GM19023 (cell line): ENCODE measurements at regions not wholly inside any gene's neighbourhood (a gene's known extent, or its start where the extent isn't known, plus 50 kb on each side); places are given as distances from the start of the nearest gene placed in this dataset.

Experiments
- ATAC-seq: cut with Tn5 transposase; IDR thresholded peaks from one replicate; pipeline ENCODE4 v1.9.1; 2021; ENCODE audit warnings: mild to moderate bottlenecking, moderate library complexity; ENCODE audit not compliant: unreplicated experiment

DNA sequence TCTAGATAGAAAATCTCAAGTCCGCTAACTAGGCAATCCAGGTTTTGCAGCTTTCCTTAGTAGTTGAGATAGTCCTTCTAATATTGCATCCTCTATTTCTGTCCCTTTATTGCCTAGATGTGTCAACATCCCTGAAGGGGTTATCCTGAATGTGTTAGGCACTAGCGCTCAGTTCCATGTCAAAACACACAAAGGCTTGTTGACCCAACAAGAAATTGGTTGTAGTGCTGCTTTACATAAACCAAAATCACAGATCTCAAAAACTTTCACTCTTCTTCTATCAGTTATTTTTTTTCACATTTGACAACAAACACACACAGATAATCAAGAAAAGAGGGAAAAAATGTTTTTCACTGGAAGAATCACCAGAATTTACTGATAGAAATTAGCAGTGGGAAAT, 51.4 kb upstream of the SOX2 start:
- no peak for ATAC-seq

DNA sequence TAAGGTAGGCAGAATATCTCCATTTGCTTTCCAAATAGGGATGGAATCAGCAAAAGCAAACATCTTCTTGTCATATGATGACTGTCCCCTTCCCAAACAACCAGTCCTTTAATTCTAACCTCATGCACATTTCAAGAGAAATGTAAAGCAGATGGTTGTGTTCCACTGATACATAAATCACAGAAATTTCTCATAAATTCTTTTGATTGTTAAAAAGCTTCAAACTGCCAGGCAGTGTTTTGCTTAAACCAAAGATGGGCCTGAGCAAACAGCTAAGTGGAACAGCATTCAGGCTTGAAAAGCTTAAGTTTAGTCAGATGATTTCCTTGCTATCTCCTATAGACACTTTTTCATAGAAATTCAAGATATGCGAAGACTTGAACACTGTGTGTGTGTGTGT, 74.3 kb upstream of the SOX2 start:
- no peak for ATAC-seq

DNA sequence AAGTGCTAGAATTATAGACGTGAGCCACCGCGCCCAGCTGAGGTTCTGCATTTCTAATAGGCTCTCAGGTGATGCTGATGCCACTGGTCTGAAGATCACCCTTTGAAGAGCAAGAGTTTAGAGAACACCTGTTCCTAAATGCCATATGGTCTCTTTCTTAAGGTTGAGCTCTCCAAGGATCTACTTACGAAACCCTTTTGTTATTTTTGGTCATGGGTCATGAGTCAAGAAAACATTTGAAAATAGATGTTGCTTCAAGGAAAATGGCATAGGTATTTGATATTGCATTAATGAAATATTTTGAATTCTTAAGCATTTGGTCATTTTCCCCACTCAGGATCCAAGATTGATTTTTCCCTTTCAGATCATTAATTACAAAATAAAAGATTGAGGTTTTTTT, 74.7 kb upstream of the SOX2 start:
- ATAC-seq = no peak

DNA sequence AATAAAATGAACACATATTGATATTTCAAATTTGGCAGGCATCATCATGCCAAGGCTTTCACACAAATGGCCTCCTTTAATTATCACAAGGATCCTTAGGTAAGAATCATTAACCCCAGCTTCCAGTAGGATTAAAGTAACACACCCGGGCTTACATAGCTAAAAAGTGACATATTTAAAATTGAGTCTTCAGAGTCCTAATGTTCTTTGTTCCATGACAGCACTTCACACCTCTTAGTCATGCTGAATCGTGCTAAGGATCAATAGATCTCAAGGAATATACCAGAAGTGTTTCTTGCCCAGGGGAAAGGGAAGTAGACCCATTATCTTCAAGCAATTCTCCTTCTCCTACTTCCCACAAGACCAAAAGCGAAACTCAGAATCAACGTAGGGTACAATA, 76.6 kb upstream of the SOX2 start:
- no peak for ATAC-seq

DNA sequence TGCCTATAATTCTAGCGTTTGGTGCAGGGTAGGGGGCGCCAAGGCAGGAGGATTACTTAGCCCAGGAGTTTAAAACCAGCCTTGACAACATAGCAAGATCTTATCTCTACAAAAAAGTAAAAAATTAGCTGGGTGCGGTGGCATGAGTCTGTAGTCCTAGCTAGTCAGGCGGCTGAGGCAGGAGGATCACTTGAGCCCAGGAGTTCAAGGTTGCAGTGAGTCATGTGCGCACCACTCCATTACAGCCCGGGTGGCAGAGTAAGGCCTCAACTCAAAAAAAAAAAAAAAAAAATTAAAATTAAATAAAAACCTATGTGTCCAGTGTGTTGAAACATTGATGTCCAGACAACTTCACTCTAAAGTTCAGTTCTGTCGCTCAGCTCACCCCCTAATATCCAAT, 78.2 kb upstream of the SOX2 start:
- no peak for ATAC-seq

DNA sequence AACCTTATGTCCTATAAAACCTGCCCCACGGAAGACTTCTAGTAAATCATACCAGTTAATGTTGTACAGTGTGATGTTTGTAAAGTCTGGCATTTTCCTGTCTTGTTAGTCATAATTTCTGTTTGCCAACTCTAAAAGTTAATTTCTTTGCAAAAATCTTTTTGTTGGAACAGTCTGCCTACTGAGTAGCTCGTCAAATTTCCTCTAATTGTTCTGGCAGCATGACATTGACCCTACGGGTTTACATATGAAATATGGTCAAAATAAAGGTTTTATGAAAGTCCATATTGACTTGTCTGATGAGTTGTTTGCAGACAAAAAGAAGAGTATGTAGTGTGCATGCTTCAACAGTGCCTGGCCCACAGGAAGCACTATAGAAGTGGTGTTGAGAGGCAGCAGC, 79.8 kb upstream of the SOX2 start:
- no peak for ATAC-seq

DNA sequence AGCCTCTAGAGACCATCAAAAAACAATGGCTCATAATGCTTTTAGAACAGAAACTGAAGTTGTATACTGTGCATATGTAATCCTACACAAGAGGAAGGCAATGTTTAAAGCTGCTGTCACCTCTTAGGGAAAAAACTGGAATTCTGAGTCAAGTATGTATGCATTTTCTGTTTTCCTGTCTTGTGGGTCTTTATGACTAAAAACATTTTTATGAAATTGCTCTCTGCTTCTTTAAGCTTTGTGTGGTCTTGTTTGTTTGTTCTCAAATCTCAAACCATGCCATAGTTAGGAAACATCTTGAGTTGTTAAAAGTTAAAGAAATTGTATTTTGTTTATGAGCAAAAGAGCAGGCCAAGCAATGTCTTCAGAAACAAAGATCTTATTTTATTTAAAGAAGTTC, 80.9 kb upstream of the SOX2 start:
- ATAC-seq = no peak

DNA sequence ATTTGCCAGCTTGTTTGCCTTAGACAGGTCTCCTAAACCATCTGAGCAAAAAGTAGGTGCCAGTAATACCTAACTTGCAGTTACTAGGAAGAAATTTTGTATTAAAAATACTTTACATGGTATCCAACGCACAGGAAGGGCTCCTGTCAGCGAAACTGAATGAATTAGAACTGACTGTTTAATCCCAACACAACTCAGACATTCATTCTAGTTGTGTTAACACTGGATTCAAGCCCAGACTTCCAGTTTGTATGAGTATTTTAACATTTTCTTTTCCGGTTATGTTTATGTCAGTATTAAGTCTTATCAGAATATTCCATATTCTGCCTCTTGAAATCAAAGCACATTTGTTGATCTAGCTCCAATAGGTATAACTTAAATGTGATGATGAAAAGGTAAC, 82.0 kb upstream of the SOX2 start:
- no peak for ATAC-seq

DNA sequence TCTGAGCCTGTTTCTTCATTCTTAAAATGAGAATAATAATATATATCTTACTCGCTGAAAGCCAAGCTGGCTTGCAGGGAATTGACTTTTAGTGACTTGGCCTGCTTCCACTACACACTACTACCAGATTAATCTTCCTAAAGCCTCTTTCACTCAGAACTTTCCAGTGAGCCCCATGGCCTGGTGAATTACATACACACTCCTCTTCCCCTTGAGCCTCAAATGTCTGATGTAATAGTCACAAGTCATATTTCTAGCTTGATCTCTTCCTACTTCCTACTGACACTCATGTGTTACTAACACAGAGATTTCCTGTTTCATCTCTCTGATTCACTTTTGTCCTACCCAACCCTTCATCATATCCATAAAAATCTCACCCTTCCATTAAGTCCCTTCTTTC, 82.7 kb upstream of the SOX2 start:
- no peak for ATAC-seq

DNA sequence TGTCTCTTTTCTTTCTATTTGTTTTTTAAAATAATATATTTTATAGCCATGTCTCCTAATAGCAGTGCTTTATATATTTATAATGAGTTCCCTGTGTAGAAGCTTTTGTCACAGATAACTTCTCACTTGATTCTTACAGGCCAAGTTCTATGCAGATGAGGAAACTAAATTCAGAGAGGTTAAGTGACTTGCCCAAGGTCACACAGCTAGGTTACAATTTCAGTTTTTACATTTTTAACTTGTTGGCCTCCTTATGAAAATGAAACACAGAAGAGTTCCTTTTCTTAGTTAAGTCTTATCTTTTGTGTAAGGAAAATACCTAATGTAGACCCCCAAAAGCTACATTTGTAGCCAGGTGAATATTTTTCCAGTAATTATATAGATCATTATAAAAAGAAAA, 83.3 kb upstream of the SOX2 start:
- ATAC-seq = no peak

DNA sequence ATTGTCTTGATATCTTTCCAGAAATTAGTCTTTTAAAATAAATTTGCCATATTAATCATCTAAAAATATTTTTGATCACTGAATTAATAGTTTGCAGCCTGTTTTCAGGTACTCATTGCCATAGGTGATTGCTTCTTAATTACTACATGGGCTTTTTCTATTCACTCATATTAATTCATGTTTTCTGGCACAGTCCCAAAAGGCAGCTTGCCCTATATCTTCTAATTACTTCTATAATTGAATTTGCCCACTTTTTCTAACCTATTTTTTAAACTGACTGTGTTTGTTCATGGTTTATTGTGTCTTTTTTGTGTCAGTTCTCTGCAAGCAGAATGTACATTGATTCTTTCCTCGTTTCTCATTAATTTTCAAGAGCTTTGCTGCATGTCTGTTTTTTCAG, 85.7 kb upstream of the SOX2 start:
- ATAC-seq = no peak

DNA sequence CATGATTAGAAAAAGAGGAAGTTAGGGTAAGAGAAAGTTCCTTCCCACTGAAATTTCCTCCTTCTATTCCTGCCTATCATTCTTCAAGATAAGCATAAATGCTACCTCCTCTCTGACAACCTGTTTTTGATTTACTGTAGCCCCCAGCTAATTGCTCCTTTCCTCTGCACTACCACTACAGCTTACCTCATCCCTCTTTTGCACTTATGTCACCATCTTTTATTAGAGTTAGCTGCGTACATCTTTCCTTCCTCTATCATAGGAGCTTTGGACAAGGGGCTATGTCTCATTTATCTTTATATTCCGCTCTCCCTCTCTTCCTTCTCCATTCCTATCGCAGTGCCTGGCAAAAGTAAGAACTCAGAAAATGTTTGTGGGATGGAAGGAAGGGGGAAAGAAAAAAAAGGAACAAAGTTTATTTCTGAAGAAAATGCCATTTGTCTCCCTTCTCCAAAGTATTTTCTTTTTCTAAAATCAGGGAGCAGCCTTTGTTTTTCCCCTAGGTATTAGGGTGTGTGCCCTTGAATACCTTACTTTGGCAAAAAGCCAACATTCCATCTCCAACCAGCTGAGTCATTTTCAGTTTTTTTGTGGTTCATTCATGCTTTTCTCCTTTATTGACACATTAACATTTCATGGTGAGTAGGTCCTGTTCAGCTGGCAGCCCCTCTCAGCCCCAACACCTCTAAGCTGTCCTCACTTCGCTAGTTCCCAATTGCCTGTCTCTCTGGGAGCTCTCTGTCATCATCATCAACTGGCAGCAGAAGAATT, 87.6 kb upstream of the SOX2 start:
- ATAC-seq = no peak

DNA sequence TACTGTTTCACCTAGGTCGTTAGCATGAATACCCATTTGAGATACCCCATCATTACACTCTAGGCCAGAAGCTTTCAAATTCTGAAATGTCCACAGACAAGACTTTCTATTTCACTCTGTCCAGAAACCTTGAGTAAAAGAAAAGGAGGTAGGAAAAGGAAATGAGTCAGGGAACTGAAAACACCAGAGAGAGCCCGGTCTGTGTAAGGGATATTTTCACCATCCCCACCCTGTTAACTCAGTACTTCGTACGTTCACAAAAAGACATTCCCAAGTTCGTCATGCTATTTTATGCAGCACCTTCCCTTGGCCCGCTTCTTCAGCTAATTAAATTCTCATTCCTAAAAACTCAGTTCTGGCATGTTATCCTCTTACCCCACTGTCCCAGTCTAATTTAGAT, 89.4 kb upstream of the SOX2 start:
- no peak for ATAC-seq

DNA sequence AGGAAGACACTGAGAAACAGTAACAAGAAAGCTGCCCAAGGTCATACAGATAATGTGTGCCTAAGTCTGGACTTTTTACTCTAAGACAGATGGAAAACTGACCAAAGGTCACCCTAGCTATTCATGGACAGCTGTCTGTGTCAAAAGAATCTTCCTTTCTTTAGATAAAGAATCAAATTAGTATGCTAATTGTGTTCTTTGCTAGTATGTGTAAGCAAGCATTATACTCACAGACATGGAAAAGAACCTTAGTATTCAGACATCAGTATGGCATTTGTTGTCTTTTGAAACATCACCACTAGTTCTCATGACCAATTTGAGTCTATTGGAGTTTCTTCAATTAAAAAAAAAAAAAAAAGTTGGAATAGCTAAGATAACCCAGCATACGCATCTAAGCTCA, 91.8 kb upstream of the SOX2 start:
- no peak for ATAC-seq

DNA sequence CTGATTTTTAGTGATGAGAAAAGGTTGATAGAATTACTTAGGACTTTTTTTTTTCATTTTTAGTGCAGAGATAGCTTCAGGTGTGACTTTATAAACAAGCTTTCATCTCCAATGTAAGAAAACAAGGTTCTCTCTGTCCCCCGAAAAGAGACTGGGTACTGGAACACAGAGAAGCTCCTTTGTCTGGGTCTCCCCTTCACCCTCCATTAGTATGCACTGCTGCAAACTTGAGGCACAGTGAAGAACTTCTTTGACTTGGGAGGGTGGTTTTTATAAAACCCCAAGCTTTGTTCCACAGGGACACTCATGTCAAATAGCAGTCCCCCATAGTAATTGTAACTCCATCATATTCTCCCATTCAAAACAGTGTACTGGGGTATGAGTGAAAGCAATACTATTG, 93.5 kb upstream of the SOX2 start:
- ATAC-seq = no peak

DNA sequence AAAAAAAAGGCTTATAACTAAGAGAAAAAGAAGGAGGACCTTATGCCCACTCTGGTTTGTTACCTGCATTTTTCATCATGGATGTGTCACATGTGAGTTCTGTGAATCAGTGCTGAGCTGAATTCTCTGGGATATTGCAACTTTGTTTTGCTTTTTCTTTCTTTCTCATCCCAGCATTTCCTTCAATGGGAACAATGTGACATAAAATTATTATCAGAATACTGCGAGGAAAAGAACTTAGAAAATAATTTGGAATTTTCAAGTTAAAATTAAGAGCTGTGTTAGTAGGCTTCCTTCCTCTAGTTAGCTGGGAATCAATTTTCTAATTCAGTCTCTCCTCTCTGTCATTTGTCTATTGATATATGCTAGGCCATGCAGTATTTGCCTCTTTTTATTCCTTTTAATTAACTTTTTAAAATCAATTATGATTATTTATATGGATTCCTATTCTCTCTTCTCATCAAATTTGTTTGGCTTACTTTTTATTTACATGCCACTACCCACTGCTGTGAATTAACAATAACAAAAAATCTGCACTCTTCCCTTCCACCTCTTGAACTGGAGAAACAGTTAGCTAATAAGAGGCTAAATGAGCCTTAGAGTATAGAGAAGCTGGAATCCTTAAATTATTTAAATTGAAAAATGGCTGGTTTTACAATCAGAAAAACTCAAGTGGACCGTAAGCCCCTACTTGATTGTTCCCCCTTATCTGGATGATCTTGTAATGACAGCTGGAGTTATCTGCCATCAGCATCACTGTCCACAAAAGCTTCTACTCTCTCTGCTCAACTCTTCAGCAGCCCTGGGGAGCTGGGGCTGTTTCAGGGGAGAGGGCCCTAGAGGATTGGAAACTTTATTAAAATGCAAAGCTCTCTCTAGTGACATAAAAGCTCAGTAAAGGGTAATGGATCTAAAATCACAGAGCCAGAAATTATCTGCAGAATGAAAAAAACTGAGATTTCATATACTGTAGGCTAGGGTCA, 95.3 kb upstream of the SOX2 start:
- no peak for ATAC-seq

DNA sequence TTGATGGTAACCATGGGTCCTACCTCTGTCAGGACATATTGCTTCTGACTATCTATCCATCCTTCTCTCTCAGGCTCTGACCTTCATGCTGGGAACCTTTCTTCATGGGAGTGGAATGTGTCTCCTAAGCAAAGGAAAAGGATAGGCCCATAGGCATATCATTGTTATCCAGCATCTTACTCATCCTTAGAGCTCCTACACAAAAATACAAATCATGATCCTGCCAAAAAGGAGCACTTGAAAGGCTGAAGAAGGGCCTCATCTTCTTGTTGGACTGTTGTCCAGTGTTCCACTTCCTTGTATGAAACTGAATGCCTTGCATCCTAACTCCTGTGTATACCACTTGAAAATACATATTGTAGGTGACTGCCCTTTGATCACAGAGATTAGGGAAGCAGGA, 96.1 kb upstream of the SOX2 start:
- ATAC-seq = no peak

DNA sequence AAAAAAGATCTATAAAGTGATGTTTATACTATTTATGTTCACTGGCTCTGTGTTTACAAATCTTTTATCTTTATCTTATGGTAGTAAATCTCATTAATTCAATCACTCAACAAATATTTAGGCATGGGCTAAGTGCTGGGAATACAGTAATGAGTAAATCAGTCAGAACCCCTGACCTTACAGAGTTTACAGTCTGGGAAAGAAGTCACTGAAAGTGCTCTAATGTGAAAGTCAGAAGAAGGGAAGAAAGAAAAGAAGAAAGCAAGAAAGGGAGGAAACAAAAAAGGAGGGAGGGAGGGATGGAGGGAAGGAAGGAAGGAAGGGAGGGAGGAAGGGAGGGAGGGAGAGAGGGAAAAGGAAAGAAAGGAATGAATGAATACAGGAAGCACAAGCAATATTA, 96.8 kb upstream of the SOX2 start:
- ATAC-seq = no peak

DNA sequence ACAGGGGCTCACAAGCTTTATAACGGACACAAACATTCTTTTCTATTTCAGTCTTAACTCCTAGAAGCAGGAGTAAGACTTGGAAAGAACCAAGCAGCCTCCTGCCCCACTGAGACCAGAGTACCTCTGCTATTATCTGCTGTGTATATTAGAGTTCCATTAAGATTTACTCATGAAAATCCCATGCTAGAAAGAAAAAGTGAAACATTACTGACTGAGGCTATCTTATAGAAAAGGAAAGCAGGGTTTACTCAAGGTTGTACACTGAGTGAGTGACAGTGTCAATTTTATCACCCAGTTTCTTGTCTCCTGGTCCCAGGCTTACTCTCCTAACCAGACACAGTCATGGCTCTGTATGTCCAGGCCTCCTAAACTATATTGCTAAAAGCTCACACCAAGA, 97.9 kb upstream of the SOX2 start:
- ATAC-seq = no peak

DNA sequence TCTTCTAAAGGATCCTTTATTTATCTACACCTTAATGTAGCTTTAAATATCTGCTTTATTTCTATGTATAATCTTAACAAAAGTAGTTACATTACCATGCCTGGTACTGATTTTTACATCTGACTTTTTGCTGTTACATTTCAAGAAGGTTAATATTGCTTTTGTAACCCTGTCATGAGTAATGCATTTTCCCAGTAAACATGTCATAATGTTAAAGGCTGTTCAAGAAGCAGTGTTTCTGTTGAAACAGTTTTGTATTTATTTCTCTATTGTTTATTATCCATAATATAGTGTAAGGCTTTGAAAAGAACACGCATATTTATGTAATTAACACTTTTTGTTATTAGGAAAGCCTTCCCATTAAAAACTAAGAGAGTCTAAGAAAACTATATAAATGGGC, 98.5 kb upstream of the SOX2 start:
- no peak for ATAC-seq

DNA sequence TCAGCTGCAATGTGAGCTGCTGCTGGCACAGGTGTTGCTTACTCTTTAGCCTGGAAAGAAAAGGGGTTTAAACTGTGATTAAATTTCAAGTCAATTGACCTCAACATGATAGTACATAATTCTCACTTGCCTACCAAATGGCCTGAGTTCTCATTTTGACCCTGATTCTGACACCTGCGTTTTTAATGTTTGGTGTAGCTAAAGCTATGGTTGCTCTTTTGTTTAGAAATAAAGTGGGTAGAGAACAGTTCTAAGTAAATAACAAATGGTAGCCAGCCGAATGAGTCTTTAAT, 100.8 kb upstream of the SOX2 start:
- no peak for ATAC-seq
